ENCODE measurements at regions not wholly inside any gene's neighbourhood (a gene's known extent, or its start where the extent isn't known, plus 50 kb on each side); places are given as distances from the start of the nearest gene placed in this dataset.

DNA sequence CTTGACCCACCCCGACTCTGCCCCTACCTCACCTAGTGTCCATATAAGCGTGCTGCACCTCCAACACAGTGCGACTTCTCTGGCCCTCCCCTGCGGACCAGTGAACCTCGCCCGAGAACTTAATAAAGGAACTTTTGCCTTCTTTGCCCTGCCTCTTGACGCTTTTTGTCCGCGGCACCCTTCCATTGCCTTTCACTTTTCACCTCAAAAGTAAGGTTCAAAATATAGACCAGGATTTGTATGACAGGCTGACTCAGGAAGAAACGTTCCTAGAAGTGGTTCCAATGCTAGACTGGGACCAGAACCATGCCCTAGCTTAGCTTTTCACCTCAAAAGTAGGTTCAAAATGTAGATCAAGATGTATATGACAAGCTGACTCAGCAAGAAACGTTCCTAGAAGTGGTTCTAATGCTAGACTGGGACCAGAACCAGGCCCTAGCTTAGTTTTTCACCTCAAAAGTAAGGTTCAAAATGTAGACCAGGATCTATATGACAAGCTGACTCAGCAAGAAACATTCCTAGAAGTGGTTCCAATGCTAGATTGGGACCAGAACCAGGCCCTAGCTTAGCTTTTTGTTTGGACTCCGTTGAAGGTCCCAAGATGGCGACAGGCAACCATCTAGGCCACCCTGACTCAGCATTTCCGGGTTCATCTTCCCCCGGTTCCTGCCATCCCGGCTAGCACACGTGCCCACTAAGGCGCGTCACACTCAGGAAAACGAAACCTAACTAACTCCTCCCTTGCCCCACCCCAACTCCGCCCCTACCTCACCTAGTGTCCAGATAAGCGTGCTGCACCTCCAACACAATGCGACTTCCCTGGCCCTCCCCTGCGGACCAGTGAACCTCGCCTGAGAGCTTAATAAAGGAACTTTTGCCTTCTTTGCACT lies 51.0 kb upstream of the TMEM97 start:
- Mint-ChIP-seq H3K9me3 (peaks cover 4% of the 10 kb centered on the region), H3K4me3 (no peak overlapping the region), H3K27ac (no peak overlapping the region), H3K36me3 (no peaks in the 10 kb centered on the region), H3K27me3 (peaks cover 47% of the 10 kb centered on the region), H3K4me1 (no peaks in the 10 kb centered on the region)
- no peak for ATAC-seq

DNA sequence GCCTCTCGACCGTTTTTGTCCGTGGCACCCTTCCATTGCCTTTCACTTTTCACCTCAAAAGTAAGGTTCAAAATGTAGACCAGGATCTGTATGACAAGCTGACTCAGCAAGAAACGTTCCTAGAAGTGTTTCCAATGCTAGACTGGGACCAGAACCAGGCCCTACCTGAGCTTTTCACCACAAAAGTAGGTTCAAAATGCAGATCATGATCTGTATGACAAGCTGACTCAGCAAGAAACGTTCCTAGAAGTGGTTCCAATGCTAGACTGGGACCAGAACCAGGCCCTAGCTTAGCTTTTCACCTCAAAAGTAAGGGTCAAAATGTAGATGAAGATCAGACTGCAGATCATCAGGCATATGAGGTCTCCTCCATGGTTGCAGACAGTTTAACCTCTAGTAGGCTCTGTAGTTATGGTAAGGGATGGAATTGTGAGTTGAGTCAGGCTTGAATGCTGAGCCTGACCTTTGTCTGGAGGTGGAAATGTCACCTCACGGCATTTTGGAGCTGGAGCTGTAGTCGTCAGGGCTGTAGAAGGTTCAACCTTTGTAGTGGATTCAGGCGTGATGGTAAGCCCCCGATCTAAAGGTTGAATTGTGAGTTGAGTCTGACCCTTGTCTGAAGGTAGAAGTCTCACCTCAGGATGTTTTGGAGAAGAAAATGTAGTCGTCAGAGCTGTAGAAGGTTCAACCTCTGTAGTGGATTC lies 50.2 kb upstream of the TMEM97 start:
- H3K4me1 Mint-ChIP-seq: no peaks in the 10 kb centered on the region
- H3K9me3 Mint-ChIP-seq: peaks cover 4% of the 10 kb centered on the region
- ATAC-seq: no peak
- no peak overlapping the region for H3K27ac Mint-ChIP-seq
- no peaks in the 10 kb centered on the region for H3K36me3 Mint-ChIP-seq
- H3K27me3 Mint-ChIP-seq: peaks cover 55% of the 10 kb centered on the region
- H3K4me3 Mint-ChIP-seq: no peak overlapping the region
